Heart left ventricle (tissue), 13 donors: ENCODE measurements at regions not wholly inside any gene's neighbourhood (a gene's known extent, or its start where the extent isn't known, plus 50 kb on each side); places are given as distances from the start of the nearest gene placed in this dataset.

ENCODE experiments used
- POLR2A ChIP-seq, 2 donors: fragments of 450-650 bp; IDR thresholded peaks; one replicate each; pipeline ENCODE4 v1.6.1; 2017; ENCODE audit warnings: antibody characterized with exemption in 2 of 2, mild to moderate bottlenecking in 2 of 2, moderate library complexity in 2 of 2
- TF ChIP-seq, protein P1 (sequence below), 12 donors: fragments of 200-600 bp; sonication (generic) in 4 of 12; IDR thresholded peaks; one replicate each; pipeline versions ENCODE4 v1.5.0 to v1.8.0; 2018 to 2022; ENCODE audit warnings: antibody characterized with exemption in 12 of 12, mild to moderate bottlenecking in 5 of 12
- donor health status: ischemic (EF 13 %, LVEDD 7.1; RV severe dilation, severe dysfunction).
- donor health status: DM: no; HTN: yes; CAD: no.
- donor health status: DM: no; HTN: no; CAD: no.
- donor health status: ischemic (EF 25% LVEDD 6.9; RV normal size, moderate dysfunction).
- donor health status: ischemic (EF 25% LVEDD 5.7; RV mildly dilated, moderate dysfunction).
- donor health status: ischemic (EF 35%, LVEDD 5.7; RV mildly dilated, moderate dysfunction).
- donor health status: nonischemic (EF 11% LVEDD 7.7; RV severe dilation, severe dysfunction).
- donor health status: DM: yes; HTN: yes; CAD: no.
- donor health status: PGD.
- donor health status: ischemic (EF 29% LVEDD 5.4; RV normal size, mild dysfunction).
- donor health status: nonischemic (EF 23%, LVEDD 6.1; RV moderate dilation, normal function).

DNA sequence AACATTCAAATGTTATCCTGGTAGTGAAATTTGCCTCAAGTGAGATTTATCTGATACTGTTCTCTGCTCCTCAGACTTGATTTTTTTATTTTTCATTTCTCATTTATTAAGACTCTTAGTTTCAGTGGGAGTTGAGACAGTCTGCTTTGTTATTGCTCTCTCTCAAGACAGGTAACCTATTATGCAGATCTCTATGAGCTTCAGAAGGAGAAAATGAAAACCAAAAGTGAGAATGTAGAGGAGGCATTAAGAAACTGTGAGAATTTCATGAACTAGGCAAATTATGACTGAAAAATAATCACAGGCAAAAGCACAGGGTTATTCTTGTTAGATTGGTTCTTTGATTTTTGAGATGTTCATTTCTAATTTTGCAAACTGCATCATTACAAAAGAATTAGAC is 290.0 kb upstream of the CHORDC1 start:
- TF ChIP-seq, protein P1, sequence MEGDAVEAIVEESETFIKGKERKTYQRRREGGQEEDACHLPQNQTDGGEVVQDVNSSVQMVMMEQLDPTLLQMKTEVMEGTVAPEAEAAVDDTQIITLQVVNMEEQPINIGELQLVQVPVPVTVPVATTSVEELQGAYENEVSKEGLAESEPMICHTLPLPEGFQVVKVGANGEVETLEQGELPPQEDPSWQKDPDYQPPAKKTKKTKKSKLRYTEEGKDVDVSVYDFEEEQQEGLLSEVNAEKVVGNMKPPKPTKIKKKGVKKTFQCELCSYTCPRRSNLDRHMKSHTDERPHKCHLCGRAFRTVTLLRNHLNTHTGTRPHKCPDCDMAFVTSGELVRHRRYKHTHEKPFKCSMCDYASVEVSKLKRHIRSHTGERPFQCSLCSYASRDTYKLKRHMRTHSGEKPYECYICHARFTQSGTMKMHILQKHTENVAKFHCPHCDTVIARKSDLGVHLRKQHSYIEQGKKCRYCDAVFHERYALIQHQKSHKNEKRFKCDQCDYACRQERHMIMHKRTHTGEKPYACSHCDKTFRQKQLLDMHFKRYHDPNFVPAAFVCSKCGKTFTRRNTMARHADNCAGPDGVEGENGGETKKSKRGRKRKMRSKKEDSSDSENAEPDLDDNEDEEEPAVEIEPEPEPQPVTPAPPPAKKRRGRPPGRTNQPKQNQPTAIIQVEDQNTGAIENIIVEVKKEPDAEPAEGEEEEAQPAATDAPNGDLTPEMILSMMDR (IDR thresholded peaks at IDR 0.05) = no peak
- TF ChIP-seq POLR2A (IDR thresholded peaks at IDR 0.05) = no peak
